CD4-positive, alpha-beta T cell treated with Interferon gamma for 1 hour (primary cell): ENCODE measurements at regions not wholly inside any gene's neighbourhood (a gene's known extent, or its start where the extent isn't known, plus 50 kb on each side); places are given as distances from the start of the nearest gene placed in this dataset.

Source experiments
- DNase-seq: peaks from one replicate; pipeline ENCODE4 v3.0.0-alpha.2; 2020

GRCh38 chr12:132393245-132393795, 63.9 kb upstream of the GALNT9 start:
- no peak for DNase-seq

DNA sequence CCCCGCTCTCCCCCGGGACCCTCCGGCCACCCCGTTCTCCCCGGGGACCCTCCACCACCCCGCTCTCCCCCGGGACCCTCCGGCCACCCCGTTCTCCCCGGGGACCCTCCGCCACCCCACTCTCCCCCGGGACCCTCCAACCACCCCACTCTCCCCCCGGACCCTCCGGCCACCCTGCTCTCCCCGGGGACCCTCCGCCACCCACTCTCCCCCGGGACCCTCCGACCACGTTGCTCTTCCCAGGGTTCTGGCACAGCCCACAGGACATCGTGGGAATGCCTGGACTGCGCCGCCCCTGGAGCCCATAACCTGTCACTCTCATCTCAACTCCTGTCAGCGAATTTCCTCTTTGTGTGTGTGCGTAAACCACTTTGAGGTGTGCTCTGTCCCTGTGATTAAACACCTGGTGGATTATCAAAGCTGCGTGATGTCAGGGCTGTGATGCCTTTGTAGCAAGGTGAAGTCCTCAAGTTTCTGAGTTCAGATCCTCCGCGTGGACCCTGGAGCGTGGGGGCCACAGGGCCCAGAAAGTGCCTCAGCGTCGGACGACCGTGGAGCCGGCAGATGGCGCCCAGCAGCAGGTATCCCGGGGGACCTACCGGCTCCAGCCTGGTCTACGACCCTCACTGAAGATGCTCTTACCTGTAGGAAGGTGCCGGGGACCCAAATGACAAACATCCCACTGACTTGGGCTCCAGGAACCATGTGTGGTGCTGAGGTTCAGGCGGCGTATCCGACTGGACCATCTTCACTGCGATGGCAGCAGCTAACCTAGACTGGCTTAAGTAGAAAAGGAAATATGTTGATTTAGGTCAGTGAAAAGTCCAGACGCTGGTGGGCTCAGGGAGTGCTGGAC, 63.2 kb upstream of the GALNT9 start:
- no peak for DNase-seq

DNA sequence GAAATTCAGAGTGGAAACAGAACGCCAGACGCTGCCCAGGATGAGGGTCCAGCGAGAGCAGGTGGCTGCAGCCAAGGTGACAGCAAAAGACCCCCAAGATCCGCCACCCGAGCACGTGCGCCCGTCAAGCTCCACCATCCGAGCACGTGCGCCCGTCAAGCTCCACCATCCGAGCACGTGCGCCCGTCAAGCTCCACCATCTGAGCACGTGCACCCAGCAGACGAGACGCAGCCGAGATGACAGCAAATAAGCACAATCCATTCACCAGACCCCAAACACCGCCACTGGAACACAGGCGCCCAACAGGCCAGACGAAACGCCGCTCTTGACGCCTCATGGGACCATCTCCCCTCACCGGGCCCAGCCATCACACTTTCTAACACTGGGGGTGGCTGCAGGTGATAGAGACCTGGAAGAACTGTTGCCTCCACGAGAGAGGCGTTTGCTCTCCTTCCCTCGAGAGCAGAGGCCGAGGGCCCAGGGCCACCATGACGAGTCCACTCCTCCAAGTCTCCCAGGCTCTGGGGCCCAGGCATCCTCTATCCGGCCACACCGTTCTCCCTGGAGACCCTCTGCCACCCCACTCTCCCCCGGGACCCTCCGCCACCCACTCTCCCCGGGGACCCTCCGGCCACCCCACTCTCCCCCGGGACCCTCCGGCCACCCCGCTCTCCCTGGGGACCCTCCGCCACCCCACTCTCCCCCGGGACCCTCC, 62.1 kb upstream of the GALNT9 start:
- DNase-seq = no peak

GRCh38 chr12:132390287-132391076, 61.1 kb upstream of the GALNT9 start:
- DNase-seq = no peak

- DNase-seq = no peak
Measured at GRCh38 chr12:132389526-132390286, 60.3 kb upstream of the GALNT9 start.

DNA sequence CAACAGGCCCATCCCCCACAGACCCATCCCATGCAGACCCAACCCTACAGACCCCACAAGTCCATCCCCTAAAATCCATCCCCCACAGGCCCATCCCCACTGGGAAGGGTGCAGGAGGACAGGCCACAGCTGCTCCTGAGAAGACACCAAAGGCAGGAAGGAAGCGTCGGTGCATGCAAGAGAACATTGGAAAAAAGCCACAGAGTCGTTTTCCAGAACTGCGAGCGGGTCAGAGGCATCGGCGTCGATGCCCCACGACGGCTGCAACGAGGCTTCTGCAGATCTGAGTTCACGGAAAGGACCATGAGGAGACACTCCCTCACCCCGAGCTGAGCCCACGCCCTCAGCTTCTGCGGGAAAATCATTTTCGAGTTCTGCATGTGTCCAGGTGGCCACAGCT, 59.6 kb upstream of the GALNT9 start:
- DNase-seq = no peak

DNA sequence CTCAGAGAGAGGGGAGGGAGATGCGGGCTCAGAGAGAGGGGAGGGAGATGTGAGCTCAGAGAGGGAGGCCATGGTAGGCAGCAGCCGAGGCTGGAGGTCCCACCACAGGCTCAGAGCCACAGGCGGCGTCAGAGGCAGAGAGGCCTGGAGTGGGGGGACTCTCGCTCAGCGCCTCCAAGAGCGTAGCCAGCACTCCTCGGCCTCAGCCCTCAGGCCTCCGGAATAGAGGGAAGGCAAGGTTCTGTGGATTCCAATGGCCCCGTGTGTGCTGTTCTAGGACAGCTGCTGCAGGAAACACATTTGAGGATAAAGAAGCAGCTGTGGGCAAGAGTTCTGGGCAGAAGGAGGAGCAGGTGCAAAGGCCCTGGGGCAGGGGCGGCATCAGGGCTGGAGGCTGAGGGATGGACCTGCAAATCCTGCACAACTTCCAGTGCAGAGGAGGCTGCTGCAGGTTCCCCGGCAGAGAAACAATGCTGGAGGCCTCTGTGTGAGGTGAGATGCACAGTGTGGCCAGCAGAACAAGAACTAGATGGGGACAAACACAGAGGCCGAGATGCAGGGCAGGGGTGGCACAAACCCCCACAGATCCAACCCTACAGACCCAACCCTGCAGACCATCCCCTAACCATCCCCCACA, 59.1 kb upstream of the GALNT9 start:
- no peak for DNase-seq

- no peak for DNase-seq
Measured at GRCh38 chr12:132386926-132387497, 57.6 kb upstream of the GALNT9 start.

DNA sequence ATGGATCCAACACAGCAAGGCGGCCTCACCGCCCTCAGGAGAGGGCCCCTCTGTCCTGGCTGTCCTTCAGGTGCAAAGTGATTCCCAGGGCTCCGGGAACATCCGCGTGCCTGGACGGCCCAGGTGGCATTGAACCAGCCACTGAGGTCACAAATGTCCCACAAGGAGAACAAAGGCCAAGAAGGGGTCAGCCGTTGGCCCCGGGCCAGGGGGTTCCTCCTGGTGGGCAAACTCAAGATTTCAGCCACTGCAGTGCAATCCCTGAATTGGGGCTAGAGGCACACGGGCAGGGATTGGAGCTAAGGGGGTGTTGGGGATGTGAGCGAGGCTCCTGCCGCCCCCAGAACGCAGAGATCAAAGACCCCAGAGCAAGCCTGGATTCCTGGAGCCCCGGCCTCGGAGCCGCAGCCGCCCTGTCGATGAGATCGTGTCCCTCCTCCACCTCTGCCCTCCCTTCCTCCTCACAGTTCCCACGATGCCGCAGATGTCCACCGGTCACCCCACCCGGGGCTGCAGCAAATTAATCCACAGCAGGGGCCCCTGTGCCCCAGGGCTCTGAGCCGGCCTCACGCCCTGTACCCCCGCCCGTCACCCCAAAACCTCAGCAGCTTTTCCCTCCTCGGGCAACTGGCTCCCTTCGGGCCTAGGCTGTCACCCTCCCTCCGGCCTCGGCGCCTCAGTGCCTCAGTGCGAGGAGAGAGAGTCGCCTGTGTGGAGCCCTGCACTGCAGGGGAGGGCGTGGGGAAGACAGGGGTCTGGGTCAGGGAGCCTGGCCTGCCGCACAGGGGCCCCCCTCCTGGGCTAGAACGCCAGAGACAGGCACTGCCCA, 56.7 kb upstream of the GALNT9 start:
- DNase-seq = no peak

DNA sequence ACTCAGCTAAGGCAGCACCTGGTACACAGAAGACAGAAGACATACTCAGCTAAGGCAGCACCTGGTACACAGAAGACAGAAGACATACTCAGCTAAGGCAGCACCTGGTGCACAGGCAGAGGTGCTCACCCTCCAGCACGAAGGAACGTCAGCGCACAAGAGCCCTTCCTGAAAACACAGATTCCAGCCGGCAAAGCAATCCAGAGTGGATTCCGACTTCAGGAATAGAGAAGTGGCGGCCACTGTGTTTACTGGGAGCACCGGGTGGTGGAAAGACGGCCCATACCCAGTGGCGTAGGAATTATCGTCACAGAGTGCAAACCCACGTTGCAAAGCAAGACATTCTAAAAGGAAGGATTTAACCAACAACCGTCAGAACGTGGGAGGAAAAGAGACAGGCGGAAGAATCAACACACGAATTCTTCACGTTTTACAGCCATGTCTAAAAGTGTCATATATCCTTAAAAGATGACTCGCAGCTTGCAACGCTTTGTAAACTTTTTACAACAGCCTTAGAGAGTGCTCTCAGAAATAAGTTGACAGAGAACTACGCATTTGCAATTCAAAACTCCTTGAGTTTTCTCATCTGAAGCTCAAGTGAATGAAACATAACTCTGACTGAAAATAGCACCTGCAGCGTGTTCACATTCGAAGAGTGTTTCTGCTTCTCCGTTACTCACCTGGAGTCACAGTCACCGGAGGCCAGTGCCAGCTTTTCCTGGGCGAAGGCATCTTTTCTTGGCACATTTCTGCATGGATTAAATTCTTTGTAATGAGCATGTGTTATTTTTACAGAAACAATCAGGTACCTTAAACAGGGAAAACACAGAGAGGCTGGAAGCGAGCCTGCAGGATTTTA, 55.8 kb upstream of the GALNT9 start:
- no peak for DNase-seq

DNA sequence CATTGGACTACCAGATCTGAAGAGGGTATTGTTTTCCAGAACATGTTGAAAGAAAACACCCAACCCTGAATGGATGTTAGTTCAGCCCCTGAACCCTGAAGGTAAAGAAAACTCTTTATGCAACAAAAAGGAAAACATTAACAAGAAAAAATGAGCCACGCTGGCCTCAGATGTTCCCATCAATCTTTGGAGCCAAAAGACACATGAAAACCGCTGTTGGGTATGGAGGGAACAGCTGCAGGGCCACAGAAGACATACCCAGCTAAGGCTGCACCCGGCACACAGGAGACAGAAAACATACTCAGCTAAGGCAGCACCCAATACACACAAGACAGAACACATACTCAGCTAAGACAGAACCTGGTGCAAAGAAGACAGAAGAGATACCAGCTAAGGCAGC, 51.3 kb upstream of the GALNT9 start:
- DNase-seq = no peak

DNA sequence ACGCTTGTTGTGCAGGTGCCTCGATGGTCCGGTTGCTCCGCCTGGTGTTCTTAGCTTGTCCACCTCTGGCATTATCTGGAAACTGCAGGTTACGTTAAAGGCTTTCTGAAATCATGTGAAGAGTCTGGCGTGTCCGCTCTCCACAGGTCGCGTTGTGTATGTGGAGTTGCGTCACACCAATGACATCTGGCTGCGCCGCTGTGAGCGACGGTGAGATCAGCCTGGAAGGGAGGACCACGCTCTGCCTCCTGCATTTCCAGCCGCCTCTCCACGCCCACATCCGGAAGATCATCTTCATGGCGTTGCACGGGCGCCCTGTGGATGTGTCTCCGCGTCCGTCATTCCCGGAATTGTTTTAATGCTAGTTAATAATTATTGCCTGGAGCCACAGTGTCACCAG, 50.6 kb upstream of the GALNT9 start:
- no peak for DNase-seq

DNA sequence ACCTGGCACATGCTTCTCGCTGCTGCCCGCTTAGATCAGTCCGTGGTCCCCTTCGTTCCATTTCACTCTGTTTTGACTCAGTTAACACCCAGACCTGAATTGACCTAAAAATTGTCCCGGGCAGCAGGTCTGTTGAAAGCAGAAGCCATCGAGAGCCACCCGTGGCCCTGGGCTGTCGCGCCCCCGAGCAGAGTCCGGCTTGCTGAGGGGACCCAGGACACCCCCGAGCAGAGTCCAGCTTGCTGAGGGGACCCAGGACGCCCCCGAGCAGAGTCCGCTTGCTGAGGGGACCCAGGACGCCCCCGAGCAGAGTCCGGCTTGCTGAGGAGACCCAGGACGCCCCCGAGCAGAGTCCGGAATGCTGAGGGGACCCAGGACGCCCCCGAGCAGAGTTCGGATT, 50.2 kb upstream of the GALNT9 start:
- DNase-seq = no peak
